Calu3 (cell line): ENCODE measurements at regions not wholly inside any gene's neighbourhood (a gene's known extent, or its start where the extent isn't known, plus 50 kb on each side); places are given as distances from the start of the nearest gene placed in this dataset.

Experiments used
- BruUV-seq: library from RNA; stranded (reverse); fragments of 400-500 nt; replicated peaks from 2 replicates; lab custom pipeline; 2021; lab: Mats Ljungman, UMichigan
- CTCF ChIA-PET: fragments of 300-600 bp; sonication (Branson Sonifier 250); formaldehyde crosslinking; loops from one replicate; lab custom pipeline; 2022; ENCODE audit warnings: antibody characterized with exemption; lab: Charles Lee
- DNase-seq: peaks from one replicate; pipeline ENCODE4 v3.0.0; 2022
- H3K27ac Mint-ChIP-seq: one replicate; pipeline ENCODE4 v1.8.0; 2022; ENCODE audit warnings: mixed read lengths; ENCODE audit not compliant: unreplicated experiment
- H3K27me3 Mint-ChIP-seq: one replicate; pipeline ENCODE4 v1.8.0; 2022; ENCODE audit warnings: mixed read lengths; ENCODE audit not compliant: unreplicated experiment
- H3K36me3 Mint-ChIP-seq: one replicate; pipeline ENCODE4 v1.8.0; 2022; ENCODE audit warnings: mild to moderate bottlenecking, moderate library complexity, mixed read lengths; ENCODE audit not compliant: insufficient read depth, unreplicated experiment
- H3K4me1 Mint-ChIP-seq: one replicate; pipeline ENCODE4 v1.8.0; 2022; ENCODE audit warnings: mild to moderate bottlenecking, low read depth, mixed read lengths; ENCODE audit not compliant: unreplicated experiment
- H3K4me3 Mint-ChIP-seq: one replicate; pipeline ENCODE4 v1.8.0; 2022; ENCODE audit warnings: mild to moderate bottlenecking, low read depth, moderate library complexity, mixed read lengths; ENCODE audit not compliant: unreplicated experiment
- H3K9me3 Mint-ChIP-seq: one replicate; pipeline ENCODE4 v1.8.0; 2022; ENCODE audit warnings: low read depth, mixed read lengths; ENCODE audit not compliant: unreplicated experiment
- intact Hi-C: fragments of 100-400 bp; cut with micrococcal nuclease; formaldehyde crosslinking; loops from one replicate; pipeline ENCODE4 v1.10.0; 2022; ENCODE audit not compliant: unreplicated experiment
- TF ChIP-seq, protein P1 (sequence below): fragments of 200-600 bp; IDR thresholded peaks from one replicate; pipeline ENCODE4 v1.8.0; 2022; ENCODE audit warnings: antibody characterized with exemption; ENCODE audit not compliant: unreplicated experiment

DNA sequence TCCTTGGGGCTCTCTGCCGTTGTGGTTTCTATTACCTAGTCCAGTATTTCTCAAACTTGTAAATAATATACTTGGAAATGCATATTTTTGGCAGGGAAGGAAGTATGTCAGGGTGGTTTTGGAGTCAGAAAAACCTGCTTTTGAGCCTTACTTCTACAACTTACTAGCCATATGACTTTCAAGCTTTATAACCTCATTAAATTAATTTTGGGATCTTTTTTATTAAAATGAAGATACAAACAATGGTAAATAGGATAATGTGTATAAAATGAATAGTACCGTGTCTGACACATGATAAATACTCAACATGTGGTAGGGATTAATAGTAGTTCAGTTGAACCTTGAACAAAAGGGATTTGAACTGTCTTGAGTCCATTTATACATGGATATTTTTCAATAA lies 406.3 kb downstream of the ATP23 start:
- Mint-ChIP-seq H3K9me3 (peaks cover 7% of the 10 kb centered on the region), H3K27me3 (no peaks in the 10 kb centered on the region), H3K4me3 (no peak overlapping the region), H3K27ac (no peak overlapping the region), H3K4me1 (peaks cover 3% of the 10 kb centered on the region), H3K36me3 (no peaks in the 10 kb centered on the region)
- DNase-seq = no peak
- CTCF ChIA-PET = interaction anchor here (0.8 kb wide), 1 partner anchor 96 kb away, joined by 3 read pairs; no protein-coding TSS in a partner anchor
- TF ChIP-seq, protein P1, sequence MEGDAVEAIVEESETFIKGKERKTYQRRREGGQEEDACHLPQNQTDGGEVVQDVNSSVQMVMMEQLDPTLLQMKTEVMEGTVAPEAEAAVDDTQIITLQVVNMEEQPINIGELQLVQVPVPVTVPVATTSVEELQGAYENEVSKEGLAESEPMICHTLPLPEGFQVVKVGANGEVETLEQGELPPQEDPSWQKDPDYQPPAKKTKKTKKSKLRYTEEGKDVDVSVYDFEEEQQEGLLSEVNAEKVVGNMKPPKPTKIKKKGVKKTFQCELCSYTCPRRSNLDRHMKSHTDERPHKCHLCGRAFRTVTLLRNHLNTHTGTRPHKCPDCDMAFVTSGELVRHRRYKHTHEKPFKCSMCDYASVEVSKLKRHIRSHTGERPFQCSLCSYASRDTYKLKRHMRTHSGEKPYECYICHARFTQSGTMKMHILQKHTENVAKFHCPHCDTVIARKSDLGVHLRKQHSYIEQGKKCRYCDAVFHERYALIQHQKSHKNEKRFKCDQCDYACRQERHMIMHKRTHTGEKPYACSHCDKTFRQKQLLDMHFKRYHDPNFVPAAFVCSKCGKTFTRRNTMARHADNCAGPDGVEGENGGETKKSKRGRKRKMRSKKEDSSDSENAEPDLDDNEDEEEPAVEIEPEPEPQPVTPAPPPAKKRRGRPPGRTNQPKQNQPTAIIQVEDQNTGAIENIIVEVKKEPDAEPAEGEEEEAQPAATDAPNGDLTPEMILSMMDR = no peak
- BruUV-seq = no TSS peak
- intact Hi-C loops = loop anchor here (2.0 kb wide), 3 partner anchors 193 to 739 kb away; no protein-coding TSS in a partner anchor

DNA sequence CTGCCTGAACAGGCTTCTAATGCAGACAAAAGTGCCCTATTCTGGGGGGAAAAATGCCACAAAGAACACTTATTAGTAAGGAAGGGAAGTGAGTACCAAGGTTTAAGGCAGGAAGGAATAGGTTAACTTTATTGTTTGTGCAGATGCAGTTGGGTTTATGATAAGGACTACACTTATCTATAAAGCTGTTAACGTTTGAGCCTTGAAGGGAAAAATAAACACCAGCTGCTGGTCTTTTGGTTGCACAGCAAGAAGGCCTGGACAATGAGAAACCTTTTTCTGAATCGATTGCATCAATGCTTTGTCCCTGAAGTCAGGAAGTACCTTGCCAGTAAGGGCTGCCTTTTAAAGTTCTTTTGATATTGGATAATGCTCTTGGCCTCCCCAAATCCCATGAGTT lies 407.8 kb downstream of the ATP23 start:
- CTCF ChIA-PET = no interaction called here
- DNase-seq = no peak
- TF ChIP-seq, protein P1 = no peak
- Mint-ChIP-seq H3K27ac (no peak overlapping the region), H3K4me3 (no peak overlapping the region), H3K9me3 (peaks cover 7% of the 10 kb centered on the region), H3K4me1 (no peaks in the 10 kb centered on the region), H3K27me3 (no peaks in the 10 kb centered on the region), H3K36me3 (no peaks in the 10 kb centered on the region)
- intact Hi-C loops = no loop called here
- BruUV-seq = no TSS peak

DNA sequence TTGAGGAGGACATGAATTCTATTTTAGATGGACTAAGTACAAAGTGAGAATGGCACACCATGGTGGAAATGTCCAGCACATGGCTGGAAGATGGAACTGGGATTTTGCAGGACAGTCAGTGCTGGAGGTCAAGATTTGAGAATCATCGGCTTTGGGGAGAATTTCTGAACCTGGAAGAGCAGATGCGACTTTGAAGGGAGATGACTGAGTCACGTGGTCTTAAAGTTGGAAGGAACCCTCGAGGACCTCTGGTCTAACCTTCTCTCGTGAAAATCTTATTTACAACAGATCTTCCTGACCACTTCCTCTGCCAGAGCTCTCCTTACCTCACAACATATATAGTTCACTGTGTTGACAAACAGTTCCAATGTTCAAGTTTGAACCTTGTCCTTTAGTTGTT lies 415.4 kb downstream of the ATP23 start:
- H3K9me3 Mint-ChIP-seq = peaks cover 2% of the 10 kb centered on the region
- DNase-seq = no peak
- H3K27me3 Mint-ChIP-seq = no peaks in the 10 kb centered on the region
- H3K36me3 Mint-ChIP-seq = no peaks in the 10 kb centered on the region
- H3K27ac Mint-ChIP-seq = no peak overlapping the region
- no peaks in the 10 kb centered on the region for H3K4me1 Mint-ChIP-seq
- TF ChIP-seq, protein P1 = no peak
- CTCF ChIA-PET = no interaction called here
- intact Hi-C loops = no loop called here
- BruUV-seq = no TSS peak
- no peak overlapping the region for H3K4me3 Mint-ChIP-seq

DNA sequence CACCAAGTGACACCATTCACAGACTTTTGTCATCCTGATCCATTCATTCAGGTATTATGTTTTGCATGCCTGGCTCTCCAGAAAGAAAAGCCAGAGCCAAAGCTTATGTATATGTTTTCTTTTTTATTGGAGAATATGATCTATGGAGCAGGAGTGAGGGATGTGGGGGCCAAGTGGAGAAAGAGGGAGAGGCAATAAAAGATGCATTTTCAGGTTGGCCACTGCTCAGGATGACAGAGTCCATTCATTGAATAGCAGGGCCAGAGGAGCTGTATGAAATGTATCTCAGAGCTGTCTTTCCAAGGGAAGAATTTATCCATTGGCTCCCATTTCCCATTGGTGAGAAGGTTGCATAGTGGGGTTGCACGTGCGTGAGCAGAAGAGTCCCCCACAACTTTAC lies 416.1 kb downstream of the ATP23 start:
- Mint-ChIP-seq H3K9me3 (peaks cover 2% of the 10 kb centered on the region), H3K36me3 (no peaks in the 10 kb centered on the region), H3K27ac (no peak overlapping the region), H3K4me3 (no peak overlapping the region), H3K4me1 (no peaks in the 10 kb centered on the region), H3K27me3 (no peaks in the 10 kb centered on the region)
- TF ChIP-seq, protein P1 = no peak
- no peak for DNase-seq
- intact Hi-C loops = no loop called here
- BruUV-seq = no TSS peak
- CTCF ChIA-PET = interaction anchor here (0.6 kb wide), 1 partner anchor 148 kb away, joined by 6 read pairs; no protein-coding TSS in a partner anchor
